ENCODE measurements at regions not wholly inside any gene's neighbourhood (a gene's known extent, or its start where the extent isn't known, plus 50 kb on each side); places are given as distances from the start of the nearest gene placed in this dataset.
"Not testable (repeated sequence)": the region's sequence is repeated elsewhere in the genome, so short reads cannot be mapped to it uniquely, and the experiment has no call there.

GRCh38 chr1:217136895-217137205, 413.6 kb upstream of the ESRRG start:
- DNase-seq, result no peak

- DNase-seq, result no peak
Observed at GRCh38 chr1:217135987-217136894, 413.0 kb upstream of the ESRRG start.

- no peak for DNase-seq
Observed at GRCh38 chr1:217135569-217135915, 412.3 kb upstream of the ESRRG start.

GRCh38 chr1:217134857-217135568, 411.8 kb upstream of the ESRRG start:
- no peak for DNase-seq

GRCh38 chr1:217133958-217134856, 411.0 kb upstream of the ESRRG start:
- DNase-seq, result no peak

GRCh38 chr1:217133092-217133491, 409.9 kb upstream of the ESRRG start:
- DNase-seq, result no peak

GRCh38 chr1:217123340-217123739, 400.1 kb upstream of the ESRRG start:
- DNase-seq, result not testable (repeated sequence)

- no peak for DNase-seq
Observed at GRCh38 chr1:217117973-217118465, 394.8 kb upstream of the ESRRG start.

GRCh38 chr1:217115404-217116380, 392.5 kb upstream of the ESRRG start:
- no peak for DNase-seq

GRCh38 chr1:217109928-217110327, 386.7 kb upstream of the ESRRG start:
- no peak for DNase-seq

- no peak for DNase-seq
Observed at GRCh38 chr1:217106231-217106901, 383.1 kb upstream of the ESRRG start.

- DNase-seq, result no peak
Observed at GRCh38 chr1:217105437-217105836, 382.2 kb upstream of the ESRRG start.

- DNase-seq, result no peak
Observed at GRCh38 chr1:217097819-217098218, 374.6 kb upstream of the ESRRG start.

- DNase-seq, result no peak
Observed at GRCh38 chr1:217096200-217096599, 373.0 kb upstream of the ESRRG start.

GRCh38 chr1:217095050-217095622, 371.9 kb upstream of the ESRRG start:
- DNase-seq, result no peak

GRCh38 chr1:217091561-217091960, 368.3 kb upstream of the ESRRG start:
- DNase-seq, result no peak

GRCh38 chr1:217090060-217090911, 367.1 kb upstream of the ESRRG start:
- no peak for DNase-seq

GRCh38 chr1:217089361-217090014, 366.3 kb upstream of the ESRRG start:
- DNase-seq, result no peak

GRCh38 chr1:217088521-217089284, 365.5 kb upstream of the ESRRG start:
- no peak for DNase-seq
